Liver (tissue), 7 donors: ENCODE measurements at regions not wholly inside any gene's neighbourhood (a gene's known extent, or its start where the extent isn't known, plus 50 kb on each side); places are given as distances from the start of the nearest gene placed in this dataset.

Experiments
- DNase-seq: peaks from one replicate; pipeline ENCODE4 v3.0.0-alpha.2; 2017; ENCODE audit warnings: low spot score
- H3K27ac ChIP-seq, 2 donors: one replicate each; pipeline ENCODE4 v1.7.0; 2013; ENCODE audit warnings: inconsistent platforms in 2 of 2, low read length in 2 of 2, control low read depth in 1 of 2, low read depth in 1 of 2, mild to moderate bottlenecking in 1 of 2
- H3K27me3 ChIP-seq, 4 donors: one replicate each; pipeline versions ENCODE4 v1.6.1 to v1.7.0; 2013; ENCODE audit warnings: low read length in 3 of 4, inconsistent platforms in 1 of 4, mild to moderate bottlenecking in 1 of 4, moderate library complexity in 1 of 4; ENCODE audit not compliant: control insufficient read depth in 4 of 4, insufficient read depth in 4 of 4
- H3K36me3 ChIP-seq, 4 donors: one replicate each; pipeline versions ENCODE4 v1.6.1 to v1.7.0; 2013; ENCODE audit warnings: low read length in 3 of 4, mild to moderate bottlenecking in 3 of 4, low read depth in 1 of 4, moderate library complexity in 1 of 4; ENCODE audit not compliant: control insufficient read depth in 4 of 4, insufficient read depth in 3 of 4
- H3K4me1 ChIP-seq, 4 donors: one replicate each; pipeline versions ENCODE4 v1.6.1 to v1.7.0; 2013; ENCODE audit warnings: low read length in 3 of 4, mild to moderate bottlenecking in 3 of 4, moderate library complexity in 1 of 4; ENCODE audit not compliant: control insufficient read depth in 4 of 4, insufficient read depth in 4 of 4
- H3K4me3 ChIP-seq, 3 donors: one replicate each; pipeline versions ENCODE4 v1.6.1 to v1.7.0; 2013; ENCODE audit warnings: low read length in 3 of 3, control low read depth in 1 of 3, low read depth in 1 of 3, mild to moderate bottlenecking in 1 of 3
- H3K9ac ChIP-seq, 2 donors: one replicate each; pipeline ENCODE4 v1.7.0; 2013; ENCODE audit warnings: low read length in 2 of 2, mild to moderate bottlenecking in 2 of 2, moderate library complexity in 2 of 2, control low read depth in 1 of 2, low read depth in 1 of 2
- H3K9me3 ChIP-seq, 4 donors: one replicate each; pipeline versions ENCODE4 v1.6.1 to v1.7.0; 2013; ENCODE audit warnings: low read length in 3 of 4; ENCODE audit not compliant: control insufficient read depth in 4 of 4
- EGR1 ChIP-seq, 2 donors: IDR thresholded peaks; 2 replicates each; pipeline ENCODE4 v1.6.1; 2016 to 2018; ENCODE audit warnings: antibody characterized with exemption in 2 of 2, low read depth in 2 of 2
- GABPA ChIP-seq, 2 donors: IDR thresholded peaks in 1 of 2; conservative IDR thresholded peaks in 1 of 2; 2 replicates each; pipeline ENCODE4 v1.6.1; 2016; ENCODE audit warnings: antibody characterized with exemption in 2 of 2, mild to moderate bottlenecking in 1 of 2, moderate library complexity in 1 of 2
- HNF4A ChIP-seq, 2 donors: conservative IDR thresholded peaks; 2 replicates each; pipeline ENCODE4 v1.6.1; 2016; ENCODE audit warnings: antibody characterized with exemption in 2 of 2, mild to moderate bottlenecking in 2 of 2
- HNF4G ChIP-seq: IDR thresholded peaks from 2 replicates; pipeline ENCODE4 v1.6.1; 2016; ENCODE audit warnings: antibody characterized with exemption
- NR2F2 ChIP-seq: IDR thresholded peaks from 2 replicates; pipeline ENCODE4 v1.6.1; 2016; ENCODE audit warnings: antibody characterized with exemption
- RAD21 ChIP-seq, 2 donors: IDR thresholded peaks; 2 replicates each; pipeline ENCODE4 v1.6.1; 2016; ENCODE audit warnings: antibody characterized with exemption in 2 of 2, mild to moderate bottlenecking in 2 of 2
- RXRA ChIP-seq, 2 donors: IDR thresholded peaks; 2 replicates each; pipeline ENCODE4 v1.6.1; 2017 to 2018; ENCODE audit warnings: antibody characterized with exemption in 2 of 2, mild to moderate bottlenecking in 1 of 2
- YY1 ChIP-seq: IDR thresholded peaks from 2 replicates; pipeline ENCODE4 v1.6.1; 2016; ENCODE audit warnings: antibody characterized with exemption, mild to moderate bottlenecking
- WGBS: extraction: QIAGEN DNeasy Blood & Tissue Kit; methylation state at CpG from one replicate; pipeline ENCODE4 v1.1.7; 2013; 5-methylcytosine and 5-hydroxymethylcytosine counted together
- TF ChIP-seq, protein P1 (sequence below): IDR thresholded peaks from 2 replicates; pipeline ENCODE4 v1.6.1; 2016; ENCODE audit warnings: antibody characterized with exemption
- TF ChIP-seq, protein P2 (sequence below): IDR thresholded peaks from 2 replicates; pipeline ENCODE4 v1.6.1; 2016; ENCODE audit warnings: antibody characterized with exemption, mild to moderate bottlenecking
- donor health status: healthy.
- donor health status: healthy.
- donor health status: healthy.
- donor health status: healthy.

- H3K4me1 ChIP-seq: no peaks in the 10 kb centered on the region
- WGBS: 88% methylated on average over 2 of the region's 2 CpGs
- no peak overlapping the region for H3K9ac ChIP-seq
- H3K27ac ChIP-seq: no peak overlapping the region
- TF ChIP-seq RAD21 (IDR thresholded peaks at IDR 0.05) (no peak), HNF4A (conservative IDR thresholded peaks at IDR 0.05) (no peak), GABPA (IDR thresholded peaks at IDR 0.05 in 1 of 2, conservative IDR thresholded peaks at IDR 0.05 in 1 of 2) (no peak), NR2F2 (no peak), YY1 (no peak), HNF4G (no peak)
- TF ChIP-seq, protein P1, sequence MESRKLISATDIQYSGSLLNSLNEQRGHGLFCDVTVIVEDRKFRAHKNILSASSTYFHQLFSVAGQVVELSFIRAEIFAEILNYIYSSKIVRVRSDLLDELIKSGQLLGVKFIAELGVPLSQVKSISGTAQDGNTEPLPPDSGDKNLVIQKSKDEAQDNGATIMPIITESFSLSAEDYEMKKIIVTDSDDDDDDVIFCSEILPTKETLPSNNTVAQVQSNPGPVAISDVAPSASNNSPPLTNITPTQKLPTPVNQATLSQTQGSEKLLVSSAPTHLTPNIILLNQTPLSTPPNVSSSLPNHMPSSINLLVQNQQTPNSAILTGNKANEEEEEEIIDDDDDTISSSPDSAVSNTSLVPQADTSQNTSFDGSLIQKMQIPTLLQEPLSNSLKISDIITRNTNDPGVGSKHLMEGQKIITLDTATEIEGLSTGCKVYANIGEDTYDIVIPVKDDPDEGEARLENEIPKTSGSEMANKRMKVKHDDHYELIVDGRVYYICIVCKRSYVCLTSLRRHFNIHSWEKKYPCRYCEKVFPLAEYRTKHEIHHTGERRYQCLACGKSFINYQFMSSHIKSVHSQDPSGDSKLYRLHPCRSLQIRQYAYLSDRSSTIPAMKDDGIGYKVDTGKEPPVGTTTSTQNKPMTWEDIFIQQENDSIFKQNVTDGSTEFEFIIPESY: no peak
- TF ChIP-seq, protein P2, sequence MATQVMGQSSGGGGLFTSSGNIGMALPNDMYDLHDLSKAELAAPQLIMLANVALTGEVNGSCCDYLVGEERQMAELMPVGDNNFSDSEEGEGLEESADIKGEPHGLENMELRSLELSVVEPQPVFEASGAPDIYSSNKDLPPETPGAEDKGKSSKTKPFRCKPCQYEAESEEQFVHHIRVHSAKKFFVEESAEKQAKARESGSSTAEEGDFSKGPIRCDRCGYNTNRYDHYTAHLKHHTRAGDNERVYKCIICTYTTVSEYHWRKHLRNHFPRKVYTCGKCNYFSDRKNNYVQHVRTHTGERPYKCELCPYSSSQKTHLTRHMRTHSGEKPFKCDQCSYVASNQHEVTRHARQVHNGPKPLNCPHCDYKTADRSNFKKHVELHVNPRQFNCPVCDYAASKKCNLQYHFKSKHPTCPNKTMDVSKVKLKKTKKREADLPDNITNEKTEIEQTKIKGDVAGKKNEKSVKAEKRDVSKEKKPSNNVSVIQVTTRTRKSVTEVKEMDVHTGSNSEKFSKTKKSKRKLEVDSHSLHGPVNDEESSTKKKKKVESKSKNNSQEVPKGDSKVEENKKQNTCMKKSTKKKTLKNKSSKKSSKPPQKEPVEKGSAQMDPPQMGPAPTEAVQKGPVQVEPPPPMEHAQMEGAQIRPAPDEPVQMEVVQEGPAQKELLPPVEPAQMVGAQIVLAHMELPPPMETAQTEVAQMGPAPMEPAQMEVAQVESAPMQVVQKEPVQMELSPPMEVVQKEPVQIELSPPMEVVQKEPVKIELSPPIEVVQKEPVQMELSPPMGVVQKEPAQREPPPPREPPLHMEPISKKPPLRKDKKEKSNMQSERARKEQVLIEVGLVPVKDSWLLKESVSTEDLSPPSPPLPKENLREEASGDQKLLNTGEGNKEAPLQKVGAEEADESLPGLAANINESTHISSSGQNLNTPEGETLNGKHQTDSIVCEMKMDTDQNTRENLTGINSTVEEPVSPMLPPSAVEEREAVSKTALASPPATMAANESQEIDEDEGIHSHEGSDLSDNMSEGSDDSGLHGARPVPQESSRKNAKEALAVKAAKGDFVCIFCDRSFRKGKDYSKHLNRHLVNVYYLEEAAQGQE: no peak
- no peak overlapping the region for H3K4me3 ChIP-seq
- H3K36me3 ChIP-seq: no peaks in the 10 kb centered on the region
- no peak for DNase-seq
- H3K9me3 ChIP-seq: no peaks in the 10 kb centered on the region
- no peaks in the 10 kb centered on the region for H3K27me3 ChIP-seq
These were observed 57.7 kb upstream of the MAML3 start for GRCh38 chr4:140211693-140212092.

GRCh38 chr4:140211161-140211560 lies 57.2 kb upstream of the MAML3 start:
- TF ChIP-seq RXRA (IDR thresholded peaks at IDR 0.05) (no peak), NR2F2 (no peak), EGR1 (IDR thresholded peaks at IDR 0.05; ENCODE audit: low read depth in 2 of 2) (no peak), HNF4A (conservative IDR thresholded peaks at IDR 0.05) (no peak)
- TF ChIP-seq, protein P2: no peak
- Histone ChIP-seq H3K36me3 (no peaks in the 10 kb centered on the region), H3K9ac (no peak overlapping the region), H3K9me3 (no peaks in the 10 kb centered on the region), H3K4me3 (no peak overlapping the region), H3K27ac (no peak overlapping the region), H3K4me1 (no peaks in the 10 kb centered on the region), H3K27me3 (no peaks in the 10 kb centered on the region)
- DNase-seq: no peak
